Breast epithelium (tissue), 4 donors: ENCODE measurements at regions not wholly inside any gene's neighbourhood (a gene's known extent, or its start where the extent isn't known, plus 50 kb on each side); places are given as distances from the start of the nearest gene placed in this dataset.

Source experiments
- DNase-seq, 2 donors: peaks; one replicate each; pipeline ENCODE4 v3.0.0-alpha.2; 2019; ENCODE audit warnings: low spot score in 2 of 2
- H3K27ac ChIP-seq, 2 donors: fragments of 200-600 bp; sonication (generic) in 1 of 2; one replicate each; pipeline ENCODE4 v1.5.1; 2016 to 2019; ENCODE audit warnings: mild to moderate bottlenecking in 1 of 2
- H3K27me3 ChIP-seq, 2 donors: fragments of 200-600 bp; sonication (generic) in 1 of 2; one replicate each; pipeline versions ENCODE4 v1.5.1 to v1.6.0; 2017 to 2019; ENCODE audit warnings: control low read depth in 1 of 2, mild to moderate bottlenecking in 1 of 2
- H3K36me3 ChIP-seq: fragments of 200-600 bp; one replicate; pipeline ENCODE4 v1.5.1; 2019
- H3K4me1 ChIP-seq, 2 donors: fragments of 200-600 bp; sonication (generic); one replicate each; pipeline ENCODE4 v1.5.1; 2016 to 2019; ENCODE audit warnings: control low read depth in 1 of 2
- H3K4me3 ChIP-seq, 3 donors: fragments of 200-600 bp; sonication (generic); 1 replicate in 2 of 3; 2 replicates in 1 of 3; pipeline ENCODE4 v1.5.1; 2016 to 2019; ENCODE audit warnings: mild to moderate bottlenecking in 3 of 3, moderate library complexity in 2 of 3
- H3K9me3 ChIP-seq, 2 donors: fragments of 200-600 bp; sonication (generic) in 1 of 2; one replicate each; pipeline ENCODE4 v1.5.1; 2016 to 2019; ENCODE audit warnings: control low read depth in 1 of 2
- CTCF ChIP-seq, 3 donors: fragments of 450-650 bp; IDR thresholded peaks; one replicate each; pipeline ENCODE4 v1.5.1; 2016 to 2017; ENCODE audit warnings: antibody characterized with exemption in 3 of 3, mild to moderate bottlenecking in 3 of 3, moderate library complexity in 3 of 3
- POLR2A ChIP-seq: fragments of 450-650 bp; IDR thresholded peaks from one replicate; pipeline ENCODE4 v1.6.1; 2016; ENCODE audit warnings: antibody characterized with exemption, mild to moderate bottlenecking, moderate library complexity
- POLR2AphosphoS5 ChIP-seq, 3 donors: sonication (generic); formaldehyde crosslinking; IDR thresholded peaks; one replicate each; pipeline ENCODE4 v1.6.1; 2017; ENCODE audit warnings: antibody characterized with exemption in 3 of 3
- intact Hi-C: fragments of 100-400 bp; cut with DNase I; formaldehyde crosslinking; loops from one replicate; pipeline ENCODE4 v1.15.1; 2023; ENCODE audit warnings: low total_unique reads

- Histone ChIP-seq H3K27me3 (no peaks in the 10 kb centered on the region), H3K27ac (no peak overlapping the region), H3K4me1 (no peaks in the 10 kb centered on the region), H3K9me3 (no peaks in the 10 kb centered on the region), H3K4me3 (no peak overlapping the region), H3K36me3 (no peaks in the 10 kb centered on the region)
- no peak for DNase-seq
- no peak for TF ChIP-seq POLR2AphosphoS5 (IDR thresholded peaks at IDR 0.05)
- no peak for TF ChIP-seq CTCF (IDR thresholded peaks at IDR 0.05)
- no peak for TF ChIP-seq POLR2A
- intact Hi-C loops = no loop called here
Observed at GRCh38 chr4:111689731-111690130, 455.5 kb upstream of the FAM241A start.

GRCh38 chr4:111693758-111694157, 451.5 kb upstream of the FAM241A start:
- Histone ChIP-seq H3K27me3 (no peaks in the 10 kb centered on the region), H3K27ac (no peak overlapping the region)
- no peak for DNase-seq

DNA sequence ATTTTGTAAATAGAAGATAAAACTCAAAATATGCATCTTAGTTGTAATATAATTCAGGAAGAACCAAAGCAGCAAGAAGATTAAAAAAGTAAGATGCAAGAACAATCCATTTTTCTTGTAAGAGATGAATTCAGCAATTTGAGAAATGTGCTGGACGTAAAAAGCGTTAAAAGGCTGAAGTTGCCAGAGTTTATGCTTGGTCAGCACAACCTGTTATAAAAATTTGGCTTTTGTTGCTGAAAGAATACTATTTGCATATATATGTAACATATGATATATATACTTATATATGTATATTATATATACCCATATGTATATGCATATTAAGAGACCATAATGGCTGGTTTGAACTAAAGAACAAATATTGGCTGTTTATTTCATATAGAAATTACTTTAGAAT, 449.6 kb upstream of the FAM241A start:
- Histone ChIP-seq H3K36me3 (no peaks in the 10 kb centered on the region), H3K4me3 (no peak overlapping the region), H3K27me3 (no peaks in the 10 kb centered on the region), H3K4me1 (no peaks in the 10 kb centered on the region), H3K27ac (no peak overlapping the region), H3K9me3 (no peaks in the 10 kb centered on the region)
- TF ChIP-seq POLR2AphosphoS5 (IDR thresholded peaks at IDR 0.05) (no peak), CTCF (IDR thresholded peaks at IDR 0.05) (no peak), POLR2A (no peak)
- DNase-seq = no peak
- intact Hi-C loops = no loop called here

More at GRCh38 chr4:111693758-111694157, 451.5 kb upstream of the FAM241A start:
- Histone ChIP-seq H3K4me1 (no peaks in the 10 kb centered on the region), H3K36me3 (no peaks in the 10 kb centered on the region), H3K9me3 (no peaks in the 10 kb centered on the region), H3K4me3 (no peak overlapping the region)
- intact Hi-C loops = no loop called here
- no peak for TF ChIP-seq POLR2A
- no peak for TF ChIP-seq POLR2AphosphoS5 (IDR thresholded peaks at IDR 0.05)
- no peak for TF ChIP-seq CTCF (IDR thresholded peaks at IDR 0.05)

GRCh38 chr4:111696505-111696904, 448.7 kb upstream of the FAM241A start:
- Histone ChIP-seq H3K36me3 (no peaks in the 10 kb centered on the region), H3K27ac (no peak overlapping the region), H3K4me3 (no peak overlapping the region), H3K4me1 (no peaks in the 10 kb centered on the region), H3K9me3 (no peaks in the 10 kb centered on the region), H3K27me3 (no peaks in the 10 kb centered on the region)
- intact Hi-C loops = no loop called here
- no peak for DNase-seq
- no peak for TF ChIP-seq POLR2A
- TF ChIP-seq POLR2AphosphoS5 (IDR thresholded peaks at IDR 0.05) = no peak
- TF ChIP-seq CTCF (IDR thresholded peaks at IDR 0.05) = no peak

GRCh38 chr4:111697176-111697942, 447.9 kb upstream of the FAM241A start:
- H3K4me1 ChIP-seq = no peaks in the 10 kb centered on the region
- no peak for DNase-seq
- no peaks in the 10 kb centered on the region for H3K36me3 ChIP-seq
- H3K9me3 ChIP-seq = no peaks in the 10 kb centered on the region
- intact Hi-C loops = no loop called here
- no peaks in the 10 kb centered on the region for H3K27me3 ChIP-seq
- no peak overlapping the region for H3K27ac ChIP-seq
- no peak for TF ChIP-seq POLR2AphosphoS5 (IDR thresholded peaks at IDR 0.05)
- no peak for TF ChIP-seq POLR2A
- TF ChIP-seq CTCF (IDR thresholded peaks at IDR 0.05) = no peak
- H3K4me3 ChIP-seq = no peak overlapping the region
